Breast epithelium (tissue), 3 donors: ENCODE measurements at regions not wholly inside any gene's neighbourhood (a gene's known extent, or its start where the extent isn't known, plus 50 kb on each side); places are given as distances from the start of the nearest gene placed in this dataset.

Experiments used
- POLR2A ChIP-seq: fragments of 450-650 bp; IDR thresholded peaks from one replicate; pipeline ENCODE4 v1.6.1; 2016; ENCODE audit warnings: antibody characterized with exemption, mild to moderate bottlenecking, moderate library complexity
- TF ChIP-seq, protein P1 (sequence below), 3 donors: fragments of 450-650 bp; IDR thresholded peaks; one replicate each; pipeline ENCODE4 v1.5.1; 2016 to 2017; ENCODE audit warnings: antibody characterized with exemption in 3 of 3, mild to moderate bottlenecking in 3 of 3, moderate library complexity in 3 of 3

DNA sequence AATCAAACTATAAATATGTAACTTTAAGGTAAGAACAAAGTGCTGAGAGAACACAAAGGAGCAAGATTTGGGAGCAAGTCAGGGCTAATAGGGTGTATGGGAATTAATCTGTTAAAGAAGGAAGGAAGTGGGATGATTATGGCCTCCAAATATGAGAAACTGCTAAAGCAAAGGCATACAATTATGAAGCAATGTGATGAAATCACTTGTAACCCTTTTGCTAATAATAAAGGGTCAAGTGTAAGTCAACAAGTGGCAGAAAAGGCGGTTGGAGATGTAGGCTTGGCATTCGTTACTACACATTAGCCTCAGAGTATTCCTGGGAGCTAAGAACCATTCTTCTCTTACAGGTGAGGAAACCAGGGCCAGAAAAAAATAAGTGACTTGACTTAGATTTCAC is 1002.3 kb upstream of the TENM4 start:
- TF ChIP-seq, protein P1, sequence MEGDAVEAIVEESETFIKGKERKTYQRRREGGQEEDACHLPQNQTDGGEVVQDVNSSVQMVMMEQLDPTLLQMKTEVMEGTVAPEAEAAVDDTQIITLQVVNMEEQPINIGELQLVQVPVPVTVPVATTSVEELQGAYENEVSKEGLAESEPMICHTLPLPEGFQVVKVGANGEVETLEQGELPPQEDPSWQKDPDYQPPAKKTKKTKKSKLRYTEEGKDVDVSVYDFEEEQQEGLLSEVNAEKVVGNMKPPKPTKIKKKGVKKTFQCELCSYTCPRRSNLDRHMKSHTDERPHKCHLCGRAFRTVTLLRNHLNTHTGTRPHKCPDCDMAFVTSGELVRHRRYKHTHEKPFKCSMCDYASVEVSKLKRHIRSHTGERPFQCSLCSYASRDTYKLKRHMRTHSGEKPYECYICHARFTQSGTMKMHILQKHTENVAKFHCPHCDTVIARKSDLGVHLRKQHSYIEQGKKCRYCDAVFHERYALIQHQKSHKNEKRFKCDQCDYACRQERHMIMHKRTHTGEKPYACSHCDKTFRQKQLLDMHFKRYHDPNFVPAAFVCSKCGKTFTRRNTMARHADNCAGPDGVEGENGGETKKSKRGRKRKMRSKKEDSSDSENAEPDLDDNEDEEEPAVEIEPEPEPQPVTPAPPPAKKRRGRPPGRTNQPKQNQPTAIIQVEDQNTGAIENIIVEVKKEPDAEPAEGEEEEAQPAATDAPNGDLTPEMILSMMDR (IDR thresholded peaks at IDR 0.05), result no peak
- no peak for TF ChIP-seq POLR2A
